Esophagus squamous epithelium (tissue), 4 donors: ENCODE measurements at regions not wholly inside any gene's neighbourhood (a gene's known extent, or its start where the extent isn't known, plus 50 kb on each side); places are given as distances from the start of the nearest gene placed in this dataset.

Source experiments
- CTCF ChIP-seq, 6 experiments: fragments of 450-650 bp in 4 of 6; fragments of 200-600 bp in 2 of 6; sonication (generic) in 2 of 6; IDR thresholded peaks; one replicate each; pipeline ENCODE4 v1.5.1; 2016 to 2019; ENCODE audit warnings: antibody characterized with exemption in 6 of 6, mild to moderate bottlenecking in 4 of 6, moderate library complexity in 4 of 6
- POLR2A ChIP-seq, 4 donors: fragments of 450-650 bp; IDR thresholded peaks; one replicate each; pipeline ENCODE4 v1.6.1; 2017; ENCODE audit warnings: antibody characterized with exemption in 4 of 4, mild to moderate bottlenecking in 4 of 4, moderate library complexity in 3 of 4

GRCh38 chr4:126986828-126987227 lies 645.9 kb upstream of the INTU start:
- TF ChIP-seq CTCF (IDR thresholded peaks at IDR 0.05) (no peak), POLR2A (IDR thresholded peaks at IDR 0.05) (no peak)
